Fibroblast of lung (primary cell): ENCODE measurements at regions not wholly inside any gene's neighbourhood (a gene's known extent, or its start where the extent isn't known, plus 50 kb on each side); places are given as distances from the start of the nearest gene placed in this dataset.

Source experiments
- DNase-seq, 2 donors: peaks; one replicate each; pipeline versions ENCODE4 v3.0.0 to v3.0.0-alpha.2; 2010; ENCODE audit warnings: low read depth in 2 of 2
- H2AFZ ChIP-seq: 2 replicates; pipeline ENCODE4 v1.5.1; 2012; ENCODE audit warnings: low read length, control low read depth, inconsistent platforms
- H3K27ac ChIP-seq: 2 replicates; pipeline ENCODE4 v1.5.1; 2011; ENCODE audit warnings: low read length, control low read depth; ENCODE audit not compliant: insufficient read depth
- H3K27me3 ChIP-seq: 2 replicates; pipeline ENCODE4 v1.5.1; 2011; ENCODE audit warnings: mild to moderate bottlenecking, low read length; ENCODE audit not compliant: control insufficient read depth, insufficient read depth
- H3K36me3 ChIP-seq: 2 replicates; pipeline ENCODE4 v1.5.1; 2011; ENCODE audit warnings: low read length; ENCODE audit not compliant: control insufficient read depth, insufficient read depth
- H3K4me1 ChIP-seq: 2 replicates; pipeline ENCODE4 v1.5.1; 2011; ENCODE audit warnings: low read length; ENCODE audit not compliant: control insufficient read depth, insufficient read depth; ENCODE audit errors: extremely low read depth
- H3K4me2 ChIP-seq: 2 replicates; pipeline ENCODE4 v1.5.1; 2011; ENCODE audit warnings: low read length, control low read depth; ENCODE audit not compliant: insufficient read depth; ENCODE audit errors: extremely low read depth
- H3K4me3 ChIP-seq, 4 experiments: fragments of 200-600 bp in 1 of 4; sonication (generic) in 1 of 4; replicated peaks in 1 of 4; 2 replicates each; pipeline ENCODE4 v1.5.1; 2011 to 2016; ENCODE audit warnings: low read length in 4 of 4, low read depth in 3 of 4, mild to moderate bottlenecking in 3 of 4, control low read depth in 2 of 4, inconsistent platforms in 1 of 4, mixed read lengths in 1 of 4; ENCODE audit not compliant: insufficient read depth in 1 of 4; ENCODE audit errors: control extremely low read depth in 1 of 4
- H3K79me2 ChIP-seq: 2 replicates; pipeline ENCODE4 v1.5.1; 2012; ENCODE audit warnings: mild to moderate bottlenecking, low read length, inconsistent platforms; ENCODE audit not compliant: control insufficient read depth, insufficient read depth
- H3K9ac ChIP-seq: 2 replicates; pipeline ENCODE4 v1.5.1; 2011; ENCODE audit warnings: mild to moderate bottlenecking, low read length, control low read depth; ENCODE audit not compliant: insufficient read depth
- H3K9me3 ChIP-seq: 2 replicates; pipeline ENCODE4 v1.5.1; 2012; ENCODE audit warnings: low read depth, low read length; ENCODE audit not compliant: control insufficient read depth, insufficient read depth
- H4K20me1 ChIP-seq: 2 replicates; pipeline ENCODE4 v1.5.1; 2011; ENCODE audit warnings: low read length; ENCODE audit not compliant: control insufficient read depth, insufficient read depth; ENCODE audit errors: extremely low read depth
- EZH2 ChIP-seq: IDR thresholded peaks from 2 replicates; pipeline ENCODE4 v1.5.1; 2012; ENCODE audit warnings: low read length, control low read depth, mild to moderate bottlenecking; ENCODE audit errors: missing control alignments
- TF ChIP-seq, protein P1 (sequence below), 2 donors: IDR thresholded peaks in 1 of 2; conservative IDR thresholded peaks in 1 of 2; 1 replicate in 1 of 2; 2 replicates in 1 of 2; pipeline ENCODE4 v1.5.1; 2011 to 2012; ENCODE audit warnings: low read length in 2 of 2, control low read depth in 1 of 2, inconsistent platforms in 1 of 2, low read depth in 1 of 2, mild to moderate bottlenecking in 1 of 2

DNA sequence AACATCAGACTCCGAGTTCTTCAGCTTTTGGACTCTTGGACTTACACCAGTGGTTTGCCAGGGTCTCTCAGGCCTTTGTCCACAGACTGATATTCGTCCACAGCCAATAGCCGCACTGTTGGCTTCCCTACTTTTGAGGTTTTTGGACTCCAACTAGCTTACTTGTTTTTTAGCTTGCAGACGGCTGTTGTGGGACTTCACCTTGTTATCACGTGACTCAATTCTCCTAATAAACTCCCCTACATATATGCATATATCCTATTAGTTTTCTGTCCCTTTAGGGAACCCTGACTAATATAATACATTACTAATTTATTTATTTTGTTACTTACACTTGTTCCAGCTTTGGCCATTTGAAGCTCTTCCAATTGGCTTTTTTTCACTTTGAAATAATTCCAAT is 311.3 kb downstream of the BMP2 start:
- TF ChIP-seq EZH2 = no peak
- TF ChIP-seq, protein P1, sequence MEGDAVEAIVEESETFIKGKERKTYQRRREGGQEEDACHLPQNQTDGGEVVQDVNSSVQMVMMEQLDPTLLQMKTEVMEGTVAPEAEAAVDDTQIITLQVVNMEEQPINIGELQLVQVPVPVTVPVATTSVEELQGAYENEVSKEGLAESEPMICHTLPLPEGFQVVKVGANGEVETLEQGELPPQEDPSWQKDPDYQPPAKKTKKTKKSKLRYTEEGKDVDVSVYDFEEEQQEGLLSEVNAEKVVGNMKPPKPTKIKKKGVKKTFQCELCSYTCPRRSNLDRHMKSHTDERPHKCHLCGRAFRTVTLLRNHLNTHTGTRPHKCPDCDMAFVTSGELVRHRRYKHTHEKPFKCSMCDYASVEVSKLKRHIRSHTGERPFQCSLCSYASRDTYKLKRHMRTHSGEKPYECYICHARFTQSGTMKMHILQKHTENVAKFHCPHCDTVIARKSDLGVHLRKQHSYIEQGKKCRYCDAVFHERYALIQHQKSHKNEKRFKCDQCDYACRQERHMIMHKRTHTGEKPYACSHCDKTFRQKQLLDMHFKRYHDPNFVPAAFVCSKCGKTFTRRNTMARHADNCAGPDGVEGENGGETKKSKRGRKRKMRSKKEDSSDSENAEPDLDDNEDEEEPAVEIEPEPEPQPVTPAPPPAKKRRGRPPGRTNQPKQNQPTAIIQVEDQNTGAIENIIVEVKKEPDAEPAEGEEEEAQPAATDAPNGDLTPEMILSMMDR (conservative IDR thresholded peaks at IDR 0.05 in 1 of 2, IDR thresholded peaks at IDR 0.05 in 1 of 2; ENCODE audit: low read depth in 1 of 2, low read length in 2 of 2) = no peak
- no peak overlapping the region for H3K27ac ChIP-seq
- H3K4me1 ChIP-seq = no peaks in the 10 kb centered on the region
- no peak overlapping the region for H3K4me3 ChIP-seq
- no peak overlapping the region for H3K4me2 ChIP-seq
- no peaks in the 10 kb centered on the region for H4K20me1 ChIP-seq
- H3K27me3 ChIP-seq = no peaks in the 10 kb centered on the region
- no peaks in the 10 kb centered on the region for H3K9me3 ChIP-seq
- H3K36me3 ChIP-seq = no peaks in the 10 kb centered on the region
- H2AFZ ChIP-seq = no peak overlapping the region
- no peak overlapping the region for H3K9ac ChIP-seq
- H3K79me2 ChIP-seq = no peaks in the 10 kb centered on the region
- no peak for DNase-seq

DNA sequence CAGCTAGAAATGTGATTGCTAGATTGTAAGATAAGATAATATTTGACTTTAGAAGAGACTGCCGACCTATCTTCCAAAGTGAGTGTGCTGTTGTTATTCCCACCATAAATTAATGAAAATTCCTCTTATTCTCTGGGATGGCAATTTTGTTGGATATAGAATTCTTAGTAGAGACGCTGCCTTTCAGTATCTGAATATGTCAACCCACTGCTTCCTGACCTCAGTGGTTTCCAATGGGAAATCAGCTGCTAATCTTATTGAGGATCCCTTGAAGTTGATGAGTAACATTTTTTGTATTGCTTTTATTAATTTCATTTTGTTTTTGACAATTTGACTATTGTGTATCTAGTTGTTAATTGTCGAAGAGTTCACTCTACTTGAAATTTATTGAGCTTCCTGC is 313.0 kb downstream of the BMP2 start:
- Histone ChIP-seq H3K9ac (no peak overlapping the region), H3K9me3 (no peaks in the 10 kb centered on the region), H3K4me3 (no peak overlapping the region), H2AFZ (no peak overlapping the region), H3K79me2 (no peaks in the 10 kb centered on the region), H3K36me3 (no peaks in the 10 kb centered on the region), H3K4me2 (no peak overlapping the region), H3K27ac (no peak overlapping the region), H3K4me1 (no peaks in the 10 kb centered on the region), H3K27me3 (no peaks in the 10 kb centered on the region), H4K20me1 (no peaks in the 10 kb centered on the region)
- TF ChIP-seq, protein P1 (conservative IDR thresholded peaks at IDR 0.05 in 1 of 2, IDR thresholded peaks at IDR 0.05 in 1 of 2; ENCODE audit: low read depth in 1 of 2, low read length in 2 of 2) = no peak
- no peak for TF ChIP-seq EZH2
- no peak for DNase-seq

DNA sequence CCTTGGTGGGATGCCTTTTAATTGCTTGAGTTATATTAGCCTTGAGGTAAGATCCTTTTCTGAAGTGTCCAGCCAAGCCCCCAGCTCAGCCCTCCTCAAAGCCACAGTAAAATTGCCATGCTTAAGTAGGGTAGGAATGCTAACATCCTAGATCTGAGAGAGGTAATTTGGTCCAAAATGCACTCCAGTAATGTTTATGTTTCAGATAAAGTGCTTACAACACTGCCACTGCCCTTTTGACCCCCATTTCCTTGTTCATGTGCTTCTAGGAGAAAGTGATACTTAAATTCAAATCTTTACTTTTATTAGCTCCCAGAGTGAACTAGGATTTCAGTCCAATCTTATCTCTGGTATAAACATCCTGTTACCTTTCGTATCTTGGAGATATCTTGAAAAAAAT is 318.0 kb downstream of the BMP2 start:
- no peak overlapping the region for H2AFZ ChIP-seq
- H3K4me1 ChIP-seq = no peaks in the 10 kb centered on the region
- no peaks in the 10 kb centered on the region for H3K27me3 ChIP-seq
- no peak overlapping the region for H3K4me2 ChIP-seq
- no peaks in the 10 kb centered on the region for H3K79me2 ChIP-seq
- TF ChIP-seq EZH2 = no peak
- TF ChIP-seq, protein P1 (conservative IDR thresholded peaks at IDR 0.05 in 1 of 2, IDR thresholded peaks at IDR 0.05 in 1 of 2; ENCODE audit: low read depth in 1 of 2, low read length in 2 of 2) = no peak
- H3K9ac ChIP-seq = no peak overlapping the region
- no peak overlapping the region for H3K27ac ChIP-seq
- H3K9me3 ChIP-seq = no peaks in the 10 kb centered on the region
- DNase-seq = peak; percentile 5 to 43
- H3K36me3 ChIP-seq = no peaks in the 10 kb centered on the region
- H4K20me1 ChIP-seq = no peaks in the 10 kb centered on the region
- H3K4me3 ChIP-seq = no peak overlapping the region
